CD8-positive, alpha-beta memory T cell (primary cell): ENCODE measurements at regions not wholly inside any gene's neighbourhood (a gene's known extent, or its start where the extent isn't known, plus 50 kb on each side); places are given as distances from the start of the nearest gene placed in this dataset.

ENCODE experiments used
- CTCF ChIA-PET: fragments of 350-600 bp; sonication (Branson Sonifier 250); formaldehyde crosslinking; loops from one replicate; lab custom pipeline; 2021; ENCODE audit warnings: antibody characterized with exemption; lab: Charles Lee
- POLR2A ChIA-PET: fragments of 350-600 bp; sonication (Branson Sonifier 250); formaldehyde crosslinking; loops from one replicate; lab custom pipeline; 2021; ENCODE audit warnings: antibody characterized with exemption; lab: Charles Lee
- DNase-seq, 5 donors: peaks; one replicate each; pipeline versions ENCODE4 v3.0.0 to v3.0.0-alpha.2; 2020 to 2022; ENCODE audit warnings: mixed read lengths in 1 of 5
- H3K27ac ChIP-seq: one replicate; pipeline ENCODE4 v1.7.0; 2013; ENCODE audit warnings: low read depth, mild to moderate bottlenecking, low read length, moderate library complexity
- H3K27me3 ChIP-seq: 2 replicates; pipeline ENCODE4 v1.7.0; 2013; ENCODE audit warnings: low read length, mild to moderate bottlenecking; ENCODE audit not compliant: insufficient read depth, poor library complexity, severe bottlenecking
- H3K36me3 ChIP-seq: 2 replicates; pipeline ENCODE4 v1.7.0; 2013; ENCODE audit warnings: mild to moderate bottlenecking, low read length, moderate library complexity; ENCODE audit not compliant: insufficient read depth
- H3K4me1 ChIP-seq: 2 replicates; pipeline ENCODE4 v1.7.0; 2013; ENCODE audit warnings: mild to moderate bottlenecking, low read length, moderate library complexity; ENCODE audit not compliant: insufficient read depth
- H3K4me3 ChIP-seq: 2 replicates; pipeline ENCODE4 v1.7.0; 2013; ENCODE audit warnings: mild to moderate bottlenecking, low read length
- H3K9me3 ChIP-seq: 2 replicates; pipeline ENCODE4 v1.7.0; 2013; ENCODE audit warnings: mild to moderate bottlenecking, low read length
- H3K27ac Mint-ChIP-seq, 8 donors: one replicate each; pipeline ENCODE4 v1.8.0; 2020 to 2021; ENCODE audit warnings: mixed read lengths in 8 of 8, mild to moderate bottlenecking in 6 of 8, inconsistent platforms in 3 of 8, moderate library complexity in 3 of 8
- H3K27me3 Mint-ChIP-seq, 2 donors: one replicate each; pipeline ENCODE4 v1.8.0; 2020 to 2021; ENCODE audit warnings: mixed read lengths in 2 of 2, mild to moderate bottlenecking in 1 of 2, moderate library complexity in 1 of 2
- H3K36me3 Mint-ChIP-seq, 3 donors: one replicate each; pipeline ENCODE4 v1.8.0; 2020 to 2021; ENCODE audit warnings: mixed read lengths in 3 of 3, inconsistent platforms in 1 of 3, mild to moderate bottlenecking in 1 of 3
- H3K4me1 Mint-ChIP-seq, 3 donors: one replicate each; pipeline ENCODE4 v1.8.0; 2020 to 2021; ENCODE audit warnings: mixed read lengths in 3 of 3, inconsistent platforms in 1 of 3, mild to moderate bottlenecking in 1 of 3
- H3K4me3 Mint-ChIP-seq, 7 donors: one replicate each; pipeline ENCODE4 v1.8.0; 2020 to 2021; ENCODE audit warnings: mixed read lengths in 7 of 7, mild to moderate bottlenecking in 6 of 7, moderate library complexity in 4 of 7, inconsistent platforms in 2 of 7
- H3K9me3 Mint-ChIP-seq, 5 donors: one replicate each; pipeline ENCODE4 v1.8.0; 2020 to 2022; ENCODE audit warnings: mixed read lengths in 5 of 5, mild to moderate bottlenecking in 3 of 5, moderate library complexity in 2 of 5, inconsistent platforms in 1 of 5

- no peaks in the 10 kb centered on the region for H3K9me3 ChIP-seq
- no peak for DNase-seq
- no peaks in the 10 kb centered on the region for H3K4me1 Mint-ChIP-seq
- no peaks in the 10 kb centered on the region for H3K9me3 Mint-ChIP-seq
- H3K36me3 Mint-ChIP-seq: no peaks in the 10 kb centered on the region
- no peaks in the 10 kb centered on the region for H3K4me1 ChIP-seq
- H3K36me3 ChIP-seq: no peaks in the 10 kb centered on the region
- H3K4me3 Mint-ChIP-seq: no peak overlapping the region
- H3K27me3 ChIP-seq: no peaks in the 10 kb centered on the region
- ChIA-PET POLR2A (no interaction called here), CTCF (no interaction called here)
- peaks cover 3 to 13% of the 10 kb centered on the region in 2 donors for H3K27me3 Mint-ChIP-seq
- no peak overlapping the region for H3K27ac ChIP-seq
- no peak overlapping the region for H3K4me3 ChIP-seq
- H3K27ac Mint-ChIP-seq: no peak overlapping the region
Observed at GRCh38 chr4:176383273-176384077, 63.7 kb downstream of the SPCS3 start.

- Histone ChIP-seq H3K36me3 (no peaks in the 10 kb centered on the region), H3K27me3 (no peaks in the 10 kb centered on the region), H3K27ac (no peak overlapping the region), H3K4me1 (no peaks in the 10 kb centered on the region), H3K9me3 (no peaks in the 10 kb centered on the region), H3K4me3 (no peak overlapping the region)
- ChIA-PET POLR2A (no interaction called here), CTCF (no interaction called here)
- peaks cover 6 to 15% of the 10 kb centered on the region in 2 donors for H3K27me3 Mint-ChIP-seq
- no peak for DNase-seq
- H3K36me3 Mint-ChIP-seq: no peaks in the 10 kb centered on the region
- no peaks in the 10 kb centered on the region for H3K4me1 Mint-ChIP-seq
- H3K27ac Mint-ChIP-seq: no peak overlapping the region
- H3K4me3 Mint-ChIP-seq: no peak overlapping the region
- H3K9me3 Mint-ChIP-seq: no peaks in the 10 kb centered on the region
Observed at GRCh38 chr4:176385601-176386000, 65.8 kb downstream of the SPCS3 start.

GRCh38 chr4:176387571-176387970 is 67.8 kb downstream of the SPCS3 start:
- no peaks in the 10 kb centered on the region for H3K36me3 ChIP-seq
- Mint-ChIP-seq H3K27ac (no peak overlapping the region), H3K9me3 (no peaks in the 10 kb centered on the region), H3K4me3 (no peak overlapping the region), H3K36me3 (no peaks in the 10 kb centered on the region), H3K27me3 (peaks cover 6 to 17% of the 10 kb centered on the region in 2 donors), H3K4me1 (no peaks in the 10 kb centered on the region)
- no peak for DNase-seq
- H3K27me3 ChIP-seq: no peaks in the 10 kb centered on the region
- ChIA-PET POLR2A (no interaction called here), CTCF (no interaction called here)
- no peaks in the 10 kb centered on the region for H3K4me1 ChIP-seq
- H3K4me3 ChIP-seq: no peak overlapping the region
- no peak overlapping the region for H3K27ac ChIP-seq
- no peaks in the 10 kb centered on the region for H3K9me3 ChIP-seq

- Mint-ChIP-seq H3K36me3 (no peaks in the 10 kb centered on the region), H3K9me3 (peaks cover 0 to 11% (median 0%) of the 10 kb centered on the region in 5 donors), H3K27me3 (peaks cover 3 to 4% of the 10 kb centered on the region in 2 donors), H3K27ac (no peak overlapping the region), H3K4me1 (no peaks in the 10 kb centered on the region), H3K4me3 (no peak overlapping the region)
- H3K4me3 ChIP-seq: no peak overlapping the region
- H3K9me3 ChIP-seq: no peaks in the 10 kb centered on the region
- no peak overlapping the region for H3K27ac ChIP-seq
- DNase-seq: no peak
- no peaks in the 10 kb centered on the region for H3K4me1 ChIP-seq
- ChIA-PET CTCF (no interaction called here), POLR2A (no interaction called here)
- H3K27me3 ChIP-seq: no peaks in the 10 kb centered on the region
- no peaks in the 10 kb centered on the region for H3K36me3 ChIP-seq
Observed at GRCh38 chr4:176393306-176394013, 73.7 kb downstream of the SPCS3 start.

GRCh38 chr4:176400816-176401461 is 81.2 kb downstream of the SPCS3 start:
- no peaks in the 10 kb centered on the region for H3K4me1 Mint-ChIP-seq
- no peak for DNase-seq
- no peak overlapping the region for H3K27ac ChIP-seq
- CTCF ChIA-PET: no interaction called here
- H3K27ac Mint-ChIP-seq: no peak overlapping the region
- no peak overlapping the region for H3K4me3 Mint-ChIP-seq
- H3K36me3 ChIP-seq: no peaks in the 10 kb centered on the region
- peaks cover 0 to 21% (median 2%) of the 10 kb centered on the region in 5 donors for H3K9me3 Mint-ChIP-seq
- peaks cover 0 to 3% of the 10 kb centered on the region in 2 donors for H3K27me3 Mint-ChIP-seq
- H3K9me3 ChIP-seq: no peaks in the 10 kb centered on the region
- H3K36me3 Mint-ChIP-seq: no peaks in the 10 kb centered on the region
- POLR2A ChIA-PET: no interaction called here
- H3K27me3 ChIP-seq: no peaks in the 10 kb centered on the region
- H3K4me1 ChIP-seq: no peaks in the 10 kb centered on the region
- no peak overlapping the region for H3K4me3 ChIP-seq

GRCh38 chr4:176404621-176405020 is 84.9 kb downstream of the SPCS3 start:
- ChIA-PET POLR2A (no interaction called here), CTCF (no interaction called here)
- Histone ChIP-seq H3K4me1 (no peaks in the 10 kb centered on the region), H3K9me3 (no peaks in the 10 kb centered on the region), H3K27me3 (no peaks in the 10 kb centered on the region), H3K4me3 (no peak overlapping the region), H3K27ac (no peak overlapping the region), H3K36me3 (no peaks in the 10 kb centered on the region)
- Mint-ChIP-seq H3K27ac (peak overlapping the region in 1 of 8 donors; percentile 5), H3K4me3 (no peak overlapping the region), H3K36me3 (no peaks in the 10 kb centered on the region), H3K27me3 (no peaks in the 10 kb centered on the region), H3K9me3 (peaks cover 0 to 9% (median under 1%) of the 10 kb centered on the region in 5 donors), H3K4me1 (no peaks in the 10 kb centered on the region)
- no peak for DNase-seq

GRCh38 chr4:176406297-176406696 is 86.5 kb downstream of the SPCS3 start:
- H3K27ac ChIP-seq: no peak overlapping the region
- H3K4me1 ChIP-seq: no peaks in the 10 kb centered on the region
- H3K4me3 Mint-ChIP-seq: no peak overlapping the region
- peaks cover 0 to 6% (median 0%) of the 10 kb centered on the region in 5 donors for H3K9me3 Mint-ChIP-seq
- no peak overlapping the region for H3K4me3 ChIP-seq
- no peak overlapping the region for H3K27ac Mint-ChIP-seq
- no peak for DNase-seq
- CTCF ChIA-PET: no interaction called here
- no peaks in the 10 kb centered on the region for H3K27me3 Mint-ChIP-seq
- H3K27me3 ChIP-seq: no peaks in the 10 kb centered on the region
- no peaks in the 10 kb centered on the region for H3K9me3 ChIP-seq
- no peaks in the 10 kb centered on the region for H3K36me3 ChIP-seq
- H3K36me3 Mint-ChIP-seq: no peaks in the 10 kb centered on the region
- POLR2A ChIA-PET: no interaction called here
- no peaks in the 10 kb centered on the region for H3K4me1 Mint-ChIP-seq

- Mint-ChIP-seq H3K4me3 (no peak overlapping the region), H3K4me1 (no peaks in the 10 kb centered on the region), H3K27ac (no peak overlapping the region), H3K9me3 (peaks cover 0 to 6% (median 0%) of the 10 kb centered on the region in 5 donors), H3K36me3 (no peaks in the 10 kb centered on the region), H3K27me3 (no peaks in the 10 kb centered on the region)
- Histone ChIP-seq H3K36me3 (no peaks in the 10 kb centered on the region), H3K4me1 (no peaks in the 10 kb centered on the region), H3K9me3 (no peaks in the 10 kb centered on the region), H3K27ac (no peak overlapping the region), H3K27me3 (no peaks in the 10 kb centered on the region), H3K4me3 (no peak overlapping the region)
- no peak for DNase-seq
- POLR2A ChIA-PET: no interaction called here
- CTCF ChIA-PET: no interaction called here
Observed at GRCh38 chr4:176406736-176407135, 87.0 kb downstream of the SPCS3 start.
